NCI-H460 (cell line): ENCODE measurements at regions not wholly inside any gene's neighbourhood (a gene's known extent, or its start where the extent isn't known, plus 50 kb on each side); places are given as distances from the start of the nearest gene placed in this dataset.
A peak's percentile ranks its signal among the peaks of the same experiment; 100 is the strongest.

Experiments used
- DNase-seq: peaks from one replicate; pipeline ENCODE4 v3.0.0-alpha.2; 2016; ENCODE audit warnings: low read depth; ENCODE audit errors: extremely low read depth

DNA sequence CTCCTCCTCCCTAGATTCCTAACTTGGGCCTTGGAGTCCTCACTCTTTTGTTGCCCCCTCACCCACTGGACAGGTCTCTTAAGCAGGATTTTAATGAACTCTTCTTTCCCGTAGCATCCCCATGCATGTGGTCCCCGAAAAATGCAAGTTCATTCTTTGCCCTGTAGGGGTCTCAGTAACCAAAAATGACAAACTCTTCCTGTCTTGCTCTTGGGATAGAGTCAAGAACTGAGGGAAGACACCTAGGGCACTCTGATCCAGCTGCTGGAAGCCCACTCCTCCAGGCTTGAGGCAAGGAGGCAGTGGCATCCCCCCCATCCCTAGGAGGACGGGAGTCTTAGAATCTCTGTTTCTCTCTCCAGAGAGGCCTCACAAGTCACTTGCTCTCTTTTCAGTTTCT is 987.0 kb downstream of the DIAPH3 start:
- no peak for DNase-seq

DNA sequence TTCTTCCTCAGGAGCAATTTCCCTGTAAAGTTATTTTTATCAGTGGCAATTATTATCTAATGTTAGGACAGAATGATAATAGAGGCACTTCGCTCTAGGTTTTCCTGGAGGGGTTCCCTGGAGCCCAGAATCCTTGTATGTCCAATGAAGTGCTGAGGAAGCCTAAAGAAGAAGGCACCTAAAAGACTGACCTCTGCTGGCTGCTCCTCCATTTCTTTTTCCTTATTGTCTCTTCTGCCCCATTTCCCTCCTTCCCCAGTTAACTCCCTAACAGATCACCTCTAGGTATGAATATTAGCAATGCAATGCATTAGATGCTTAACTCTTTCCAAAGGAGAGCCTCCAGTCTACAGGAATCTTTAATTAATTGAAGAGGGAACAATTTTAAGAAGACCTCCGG is 985.4 kb downstream of the DIAPH3 start:
- DNase-seq: no peak

DNA sequence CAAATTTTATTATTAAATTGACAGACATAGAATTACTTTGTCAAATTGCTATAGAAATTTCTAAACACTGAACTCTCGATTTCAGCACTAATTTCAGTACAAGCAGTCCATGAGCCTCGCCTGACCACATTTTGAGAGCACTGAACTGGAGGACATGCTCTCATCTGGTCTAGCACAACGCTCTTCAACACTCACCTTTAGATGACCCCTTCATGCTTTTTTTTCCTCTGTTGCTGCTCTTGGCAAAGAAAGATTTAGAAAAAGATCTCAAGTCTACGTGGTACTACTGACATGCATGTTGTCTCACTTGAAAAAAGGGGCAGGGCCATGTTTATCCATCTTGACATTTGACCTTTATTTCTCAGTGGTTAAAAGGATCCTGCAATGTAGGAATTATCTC is 981.5 kb downstream of the DIAPH3 start:
- DNase-seq: no peak

DNA sequence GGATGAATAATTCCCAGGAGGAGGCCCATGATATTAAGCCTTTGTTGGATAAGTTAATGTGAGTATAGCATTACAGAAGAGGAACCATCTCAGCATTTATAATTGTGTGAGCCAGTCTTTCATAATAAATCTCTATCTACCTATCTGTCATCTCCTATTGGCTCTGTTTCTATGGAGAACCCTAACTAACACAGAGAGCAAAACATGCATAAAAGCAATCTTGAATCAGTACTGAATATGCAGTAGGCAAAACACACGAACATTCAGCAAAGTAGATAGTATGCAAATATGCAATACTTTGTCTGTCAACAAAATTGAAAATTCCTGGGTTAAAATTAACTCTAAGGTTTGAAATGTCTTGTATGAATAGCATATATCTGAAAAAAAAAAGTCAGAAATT is 966.3 kb downstream of the DIAPH3 start:
- no peak for DNase-seq

DNA sequence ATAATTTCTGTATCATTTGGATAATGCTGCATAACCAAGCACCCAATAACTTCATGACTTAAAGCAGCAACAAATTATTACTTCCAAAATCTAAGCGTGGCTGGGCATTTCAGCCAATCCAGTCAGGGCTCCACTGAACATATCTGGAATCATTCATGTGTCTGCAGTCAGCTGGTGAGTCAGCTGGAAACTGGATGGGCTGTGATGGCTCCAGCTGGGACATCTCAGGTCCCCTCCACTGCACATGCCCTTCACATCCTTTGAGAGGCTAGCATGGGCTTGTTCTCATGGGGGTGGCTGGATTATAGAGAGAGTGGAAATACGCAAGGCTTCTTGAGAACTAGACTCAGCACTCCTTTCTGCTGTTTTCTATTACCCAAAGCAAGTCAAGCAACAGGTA is 961.9 kb downstream of the DIAPH3 start:
- no peak for DNase-seq

DNA sequence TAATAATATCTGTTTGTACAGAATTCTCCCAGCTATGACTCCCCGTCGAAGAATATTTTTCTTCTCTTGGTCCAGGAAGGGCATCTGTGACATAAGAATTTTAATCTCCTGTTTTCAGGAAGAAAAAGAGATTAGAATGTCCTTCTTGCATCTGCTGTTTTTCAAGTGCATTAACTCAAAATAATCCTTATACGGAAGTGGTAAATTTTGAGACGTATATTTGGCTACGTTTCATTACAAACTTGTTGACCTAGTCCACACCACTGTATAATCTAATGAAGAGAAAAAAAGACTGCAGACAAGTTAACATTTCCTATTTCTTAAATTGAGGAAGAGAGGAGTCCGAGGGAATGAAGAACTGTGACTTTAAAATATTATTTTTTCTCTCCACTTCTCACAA is 959.9 kb downstream of the DIAPH3 start:
- no peak for DNase-seq

DNA sequence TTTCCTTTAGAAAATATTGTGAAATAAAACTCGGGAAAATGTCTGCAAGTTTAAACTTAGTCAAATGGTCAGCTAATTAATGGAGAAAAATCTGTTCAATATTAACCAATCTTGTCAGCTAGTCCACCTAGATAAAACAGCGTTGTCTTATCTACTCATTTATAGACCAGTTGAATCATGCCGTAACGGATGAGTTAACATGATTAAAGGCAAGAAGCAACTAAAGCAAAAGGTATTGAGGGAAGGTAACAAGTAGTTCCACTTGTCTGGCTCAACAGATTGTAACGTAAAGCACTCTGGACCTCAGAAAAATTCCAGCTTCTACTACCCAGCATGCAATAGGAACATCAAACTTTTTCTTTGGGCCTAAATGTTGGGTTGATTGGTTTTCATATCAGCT is 958.2 kb downstream of the DIAPH3 start:
- DNase-seq: no peak

DNA sequence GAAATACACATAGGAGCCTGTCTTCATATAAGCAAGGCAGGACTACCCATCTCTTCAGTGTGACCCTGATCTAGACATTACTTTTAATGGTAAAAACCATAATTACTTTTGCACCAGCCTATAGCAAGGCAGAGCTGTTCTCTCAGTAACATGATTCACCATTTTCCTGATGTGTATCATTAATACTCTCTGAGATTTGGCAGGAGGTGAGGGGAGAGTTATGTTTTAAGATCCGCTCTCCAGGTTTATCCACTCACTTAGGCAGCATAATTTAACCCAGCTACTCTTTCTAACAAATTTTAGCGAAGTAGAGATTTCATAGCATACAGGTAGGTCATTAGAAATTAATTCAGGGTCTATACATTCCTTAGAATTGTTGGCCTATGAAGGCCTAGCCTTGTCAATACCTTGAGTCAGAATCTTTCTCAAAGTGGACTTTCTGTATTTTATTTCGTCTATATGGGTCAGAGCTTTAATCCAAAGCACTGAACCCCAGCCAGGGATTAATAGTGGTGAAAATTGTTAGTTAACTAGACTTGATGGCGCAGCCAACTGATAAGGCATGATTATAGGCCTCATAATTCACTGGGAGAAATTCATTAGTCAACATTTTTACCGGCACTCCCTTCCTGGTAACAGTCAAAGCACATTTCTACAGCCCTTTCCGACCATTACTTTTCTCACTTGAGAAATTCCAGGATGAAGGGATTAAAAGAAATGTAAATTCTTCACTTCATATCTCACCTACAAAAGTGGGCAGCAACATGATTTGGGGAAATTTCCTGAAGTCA is 955.1 kb downstream of the DIAPH3 start:
- no peak for DNase-seq

DNA sequence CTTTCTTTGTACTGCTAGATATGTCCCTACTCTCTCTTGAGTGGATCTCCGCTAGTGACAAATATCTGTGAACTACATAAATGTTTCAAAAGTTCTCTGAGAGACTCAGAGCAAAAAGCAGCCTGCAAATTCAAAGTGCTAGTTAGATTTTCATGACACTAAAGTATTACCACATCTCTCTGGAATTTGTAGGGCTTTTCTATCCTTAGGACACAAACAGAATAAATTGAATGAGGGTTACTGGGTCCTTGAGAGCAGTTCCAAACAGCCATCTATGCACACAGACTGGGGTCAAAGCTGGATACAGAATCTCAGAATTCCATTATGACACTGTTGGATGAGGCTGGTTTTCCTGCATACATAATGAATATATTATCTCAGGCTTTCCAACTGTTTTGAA is 953.2 kb downstream of the DIAPH3 start:
- DNase-seq: no peak

DNA sequence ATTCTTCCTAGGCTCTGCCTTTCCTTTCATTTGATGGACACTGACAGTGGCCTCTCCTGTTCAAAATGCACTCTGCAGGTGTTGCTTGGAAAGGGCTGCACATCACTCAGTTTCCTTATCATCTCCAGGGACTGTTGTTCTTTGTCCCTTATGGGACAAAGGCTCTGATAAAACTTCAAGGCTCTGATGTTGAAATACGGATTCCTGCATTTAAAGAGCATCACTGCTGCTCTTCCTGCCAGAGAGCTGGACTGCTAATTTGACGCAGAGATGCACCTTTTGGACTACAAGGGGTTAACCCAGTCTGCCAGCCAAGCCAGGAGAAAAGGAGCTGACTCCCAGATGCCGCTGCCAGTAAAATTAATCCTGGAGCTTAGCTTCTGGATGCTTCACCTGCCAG is 952.1 kb downstream of the DIAPH3 start:
- DNase-seq: no peak

DNA sequence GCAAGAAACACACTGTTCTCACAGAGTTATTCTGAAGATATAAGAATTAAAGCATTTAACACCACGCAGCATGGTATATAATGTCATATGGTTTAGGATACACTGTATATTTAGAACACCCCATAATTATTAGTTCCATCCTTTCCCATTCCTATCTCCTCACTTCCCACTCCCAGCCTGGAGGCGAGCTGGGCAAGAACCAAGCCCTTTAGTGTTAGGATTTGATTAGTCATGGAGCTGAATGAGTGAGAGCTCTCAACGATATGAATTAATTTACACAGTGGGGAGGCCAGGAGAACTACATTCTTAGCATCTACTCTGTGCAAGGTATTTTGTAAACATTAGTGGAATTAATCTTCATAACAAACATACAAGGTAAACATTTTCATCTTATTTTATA is 934.3 kb downstream of the DIAPH3 start:
- DNase-seq: no peak

DNA sequence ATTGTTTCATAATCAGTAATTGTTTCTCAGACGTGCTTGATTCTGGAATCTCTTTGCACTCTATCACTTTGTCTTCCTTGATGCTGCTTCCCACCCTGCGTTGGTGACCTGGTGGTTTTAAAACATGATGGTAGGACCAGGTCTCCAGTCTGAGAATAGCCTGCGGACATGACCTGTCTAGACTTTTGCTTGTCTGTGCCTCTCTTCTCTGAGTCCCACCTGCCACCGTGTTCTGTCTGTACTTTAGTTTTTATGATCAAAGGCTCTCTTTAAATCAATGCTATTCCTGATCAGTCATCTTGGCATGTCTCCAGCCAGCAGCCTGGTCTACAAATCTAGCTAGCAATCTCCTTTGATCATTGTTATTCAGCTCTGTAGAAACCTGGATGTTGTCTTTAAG is 933.9 kb downstream of the DIAPH3 start:
- no peak for DNase-seq

DNA sequence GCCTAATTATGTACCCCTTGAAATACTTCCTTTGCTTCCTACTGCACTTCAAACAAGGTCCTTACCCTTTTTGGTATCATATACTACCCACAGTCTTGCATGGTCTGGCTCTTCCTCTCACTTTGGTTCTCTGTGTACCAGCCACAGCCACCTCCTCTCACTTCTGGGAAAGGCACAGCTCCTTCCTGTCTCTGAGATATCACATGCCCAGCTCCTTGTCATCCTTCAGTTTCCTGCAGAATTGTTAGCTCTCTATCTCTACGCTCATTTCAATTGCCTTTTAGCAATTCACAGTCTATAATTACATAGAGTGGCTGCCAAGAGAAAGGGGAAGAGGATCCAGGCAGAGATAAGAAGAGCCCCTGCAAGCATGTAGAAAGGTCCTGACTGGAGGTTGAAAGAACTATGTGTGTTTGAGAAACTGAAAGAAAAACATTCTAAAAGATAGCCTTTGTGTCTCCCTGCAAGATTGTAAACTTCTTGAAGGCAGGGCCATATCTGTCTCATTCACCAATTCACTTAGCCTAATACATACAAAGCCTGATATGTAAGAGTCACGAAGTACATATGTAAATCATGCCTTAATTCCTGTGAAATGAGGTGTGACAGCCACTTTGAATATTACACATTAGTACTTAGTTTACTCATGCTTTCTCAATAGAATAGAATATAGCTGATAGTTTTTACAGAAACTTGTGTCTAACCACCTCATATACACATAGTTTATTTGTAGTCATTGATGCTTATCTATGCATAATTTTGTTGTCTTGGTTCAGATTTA is 933.1 kb downstream of the DIAPH3 start:
- no peak for DNase-seq

DNA sequence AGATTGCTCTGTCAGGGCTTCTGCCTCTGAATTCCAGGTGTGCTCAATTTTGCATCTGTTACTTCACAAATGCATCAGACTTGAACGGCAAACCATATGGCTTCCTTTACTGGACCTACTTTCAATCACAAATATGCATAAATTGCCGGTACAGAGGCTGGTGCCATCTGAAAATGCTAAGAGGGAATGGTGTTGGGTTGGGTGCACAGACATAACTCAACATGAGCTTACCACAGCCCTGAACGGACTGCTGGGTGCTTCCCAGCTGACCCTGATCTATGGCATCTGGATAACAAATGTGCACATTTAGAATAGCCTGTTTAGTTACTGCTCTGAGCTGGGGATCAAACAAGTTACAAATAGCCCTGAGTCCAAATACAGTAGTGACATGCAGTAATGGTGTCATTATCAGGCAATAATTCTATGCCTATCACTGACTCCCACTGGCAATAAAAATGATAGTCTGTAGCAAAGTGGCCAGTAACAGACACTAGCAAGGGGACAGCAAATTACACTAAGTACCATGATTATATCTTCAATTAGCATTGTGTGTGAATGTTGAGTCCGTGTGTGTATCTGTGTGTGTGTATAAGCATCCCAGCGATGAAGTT is 927.3 kb downstream of the DIAPH3 start:
- DNase-seq: no peak

DNA sequence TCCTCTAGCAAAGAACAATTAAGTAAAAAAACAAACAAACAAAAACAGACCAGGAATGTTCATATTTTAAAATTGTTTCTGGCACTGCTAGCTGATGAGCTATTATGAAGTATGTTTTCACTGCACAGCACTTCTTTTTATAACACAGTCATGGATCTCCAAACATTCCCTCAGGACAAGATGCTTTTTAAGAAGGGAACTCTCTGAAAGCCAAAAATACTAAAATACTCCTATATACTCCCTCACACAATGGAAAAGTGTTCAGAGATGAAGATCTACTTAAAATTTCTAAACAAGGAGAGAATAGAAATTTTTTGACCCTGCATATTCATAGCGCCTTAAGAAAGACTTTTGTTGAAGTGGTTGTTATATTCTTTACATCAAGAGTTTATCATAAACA is 926.8 kb downstream of the DIAPH3 start:
- no peak for DNase-seq

DNA sequence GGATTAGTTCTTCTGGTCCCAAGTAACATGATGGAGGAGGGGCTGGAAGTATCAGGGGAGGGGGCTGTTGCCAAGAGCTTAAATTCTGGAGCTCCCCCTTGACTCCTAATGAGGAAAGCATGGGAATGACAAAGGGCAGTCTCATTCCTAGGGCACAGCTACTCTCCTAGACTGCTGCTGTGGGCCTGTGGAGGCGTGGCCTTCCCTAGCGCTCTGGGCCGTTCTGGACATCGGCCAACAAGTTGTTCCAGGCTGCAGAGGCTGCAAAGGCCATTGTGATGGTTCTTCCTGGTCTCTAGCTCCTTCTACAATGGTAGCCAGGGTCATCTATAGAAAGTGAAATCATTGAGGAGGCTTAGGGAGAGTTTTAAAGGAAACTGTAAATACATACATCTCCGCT is 916.6 kb downstream of the DIAPH3 start:
- DNase-seq: no peak

DNA sequence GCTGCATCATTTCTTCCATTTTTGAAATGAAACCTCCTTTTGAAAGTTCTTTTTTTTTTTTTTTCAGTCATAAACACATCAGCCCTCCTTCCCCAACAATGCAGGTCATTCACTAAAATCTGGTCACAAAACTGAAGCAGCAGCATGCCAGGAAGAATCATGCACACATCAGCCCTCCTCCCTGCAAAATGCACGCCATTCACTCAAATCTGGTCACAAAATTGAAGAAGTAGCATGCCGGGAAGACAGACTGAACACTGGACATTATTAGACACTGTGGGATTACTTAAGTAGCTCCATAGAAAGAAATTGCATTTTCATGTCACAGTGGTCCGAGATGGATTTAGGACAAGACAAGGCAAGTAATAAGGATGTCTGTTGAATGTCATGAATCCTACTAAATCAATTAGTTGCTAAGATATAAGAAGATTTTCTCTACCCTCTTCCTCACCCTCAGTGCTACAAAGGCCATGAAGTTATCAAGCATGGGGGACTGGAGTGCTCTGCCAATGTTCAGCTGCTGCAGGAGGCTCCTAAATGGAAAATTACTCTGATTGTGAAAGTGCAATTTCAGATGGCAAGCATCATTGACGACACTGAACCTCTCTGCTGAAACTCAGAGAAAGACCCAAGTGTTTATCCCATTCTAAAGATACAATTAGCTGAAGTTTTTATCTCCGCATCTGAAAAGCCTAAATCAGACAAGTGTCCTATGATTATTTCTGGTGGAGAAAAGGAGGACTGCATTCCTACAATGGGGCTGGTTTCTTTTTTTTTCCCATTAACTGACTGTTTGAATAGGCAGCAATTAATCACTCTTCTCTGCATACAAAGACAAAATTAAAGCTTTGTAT is 913.2 kb downstream of the DIAPH3 start:
- DNase-seq: no peak

DNA sequence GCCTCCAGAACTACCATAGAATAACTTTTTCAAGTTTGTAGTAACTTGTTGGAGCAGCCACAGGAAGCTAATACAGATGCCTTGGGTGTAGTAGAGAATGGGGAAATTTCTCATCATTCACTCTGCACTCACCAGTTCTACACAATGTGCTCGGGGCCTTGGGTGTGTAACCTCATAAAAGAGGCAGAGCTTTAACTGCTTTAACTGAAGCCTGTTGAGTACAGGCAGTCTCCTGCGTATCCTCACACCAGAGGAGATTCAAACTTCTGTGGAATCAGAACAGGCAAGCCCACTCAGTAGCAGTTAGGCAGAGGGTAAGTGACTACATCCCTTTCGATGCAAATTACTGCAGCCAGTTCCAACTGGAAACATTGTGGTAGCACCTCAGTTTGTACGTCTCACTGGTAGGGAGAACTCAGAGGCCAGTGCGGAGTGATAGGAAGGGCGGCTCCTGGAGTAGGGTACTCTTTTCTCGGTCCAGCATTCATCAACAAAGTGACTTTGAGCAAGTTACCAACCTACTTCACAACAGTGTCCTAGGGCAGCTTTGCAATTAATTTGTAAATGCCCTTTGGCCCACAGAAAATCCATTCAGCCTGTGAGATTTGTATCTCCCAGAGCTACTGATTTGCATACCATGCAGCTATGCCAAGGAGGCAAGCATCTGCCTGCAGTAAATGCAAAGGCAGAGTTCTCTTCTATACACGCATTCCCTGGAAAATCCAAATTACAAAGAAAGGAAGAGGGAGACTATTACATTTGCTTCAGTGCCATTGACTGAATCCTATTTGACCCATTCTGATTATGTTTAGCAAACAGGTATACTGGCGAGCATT is 904.3 kb downstream of the DIAPH3 start:
- DNase-seq: no peak

DNA sequence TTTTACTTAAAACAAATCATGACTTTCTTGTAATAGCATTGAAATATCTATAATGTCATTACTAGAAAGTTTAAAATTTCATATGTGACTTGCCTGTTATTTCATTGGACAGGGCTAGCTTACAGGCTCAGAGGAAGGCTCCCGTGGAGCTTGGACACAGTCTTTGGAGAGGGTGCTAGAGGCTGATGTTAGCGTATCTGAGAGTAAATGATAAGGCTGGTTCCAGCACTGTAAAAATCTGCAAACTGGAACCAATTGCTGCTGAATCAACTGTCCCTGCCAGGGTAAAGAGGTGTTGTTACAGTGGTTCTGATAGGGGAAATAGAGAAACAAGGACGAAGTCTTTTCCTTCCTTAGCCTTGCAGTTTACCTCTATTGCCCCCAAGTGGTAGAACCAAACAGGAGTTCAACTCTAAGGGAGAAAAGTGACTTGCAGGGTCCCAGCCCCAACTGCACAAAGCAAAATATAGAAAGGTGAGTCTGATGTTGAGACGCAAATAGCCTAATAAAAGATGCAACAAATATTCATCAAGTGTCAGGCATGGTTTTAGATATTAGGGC is 901.7 kb downstream of the DIAPH3 start:
- peak; percentile 3 for DNase-seq

DNA sequence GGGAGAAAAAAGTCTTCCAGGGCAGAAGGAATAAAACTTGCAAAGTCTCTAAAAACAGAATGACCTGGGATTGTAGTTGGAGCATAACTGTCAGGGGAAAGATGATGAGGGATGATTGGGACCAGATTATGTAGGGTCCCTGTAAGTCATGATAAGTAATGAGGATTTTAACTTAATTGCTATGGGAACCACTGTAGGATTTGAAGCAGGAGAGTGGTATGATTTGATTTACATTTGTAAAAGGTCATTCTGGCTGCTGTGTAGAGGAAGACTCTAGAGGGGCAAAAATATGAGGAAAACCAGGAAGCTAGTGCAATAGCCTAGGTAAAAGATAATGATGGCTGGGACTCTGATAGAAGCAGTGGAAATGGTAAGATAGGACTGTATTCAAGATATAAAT is 900.2 kb downstream of the DIAPH3 start:
- DNase-seq: no peak
